ENCODE measurements at regions not wholly inside any gene's neighbourhood (a gene's known extent, or its start where the extent isn't known, plus 50 kb on each side); places are given as distances from the start of the nearest gene placed in this dataset.

DNA sequence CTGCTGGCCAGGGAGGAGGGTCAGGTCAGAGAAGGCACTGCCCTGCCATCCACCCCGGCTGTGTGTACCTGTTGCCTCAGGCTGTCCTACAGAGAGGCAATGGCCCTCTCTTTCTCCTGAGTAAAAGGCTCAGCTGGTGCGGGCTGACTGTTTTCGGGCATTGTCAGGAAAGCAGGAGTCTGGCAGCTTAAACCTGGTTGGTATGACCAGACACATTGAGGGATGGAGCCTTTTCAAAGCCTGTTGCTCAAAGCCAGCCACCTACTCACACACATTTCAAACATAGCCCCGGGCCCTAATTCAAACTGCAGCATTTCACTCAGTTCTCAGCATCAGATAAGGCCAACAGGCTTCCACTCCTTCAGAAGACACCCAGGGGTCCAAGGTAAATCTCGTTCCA lies 61.8 kb upstream of the PDX1 start:
- TF ChIP-seq ELF4 (IDR thresholded peaks at IDR 0.05) = no peak
- TF ChIP-seq LEF1 (IDR thresholded peaks at IDR 0.05; ENCODE audit: borderline replicate concordance) = no peak
- TF ChIP-seq BHLHE40 (IDR thresholded peaks at IDR 0.05; ENCODE audit: borderline replicate concordance) = no peak
